ENCODE measurements at regions not wholly inside any gene's neighbourhood (a gene's known extent, or its start where the extent isn't known, plus 50 kb on each side); places are given as distances from the start of the nearest gene placed in this dataset.

DNA sequence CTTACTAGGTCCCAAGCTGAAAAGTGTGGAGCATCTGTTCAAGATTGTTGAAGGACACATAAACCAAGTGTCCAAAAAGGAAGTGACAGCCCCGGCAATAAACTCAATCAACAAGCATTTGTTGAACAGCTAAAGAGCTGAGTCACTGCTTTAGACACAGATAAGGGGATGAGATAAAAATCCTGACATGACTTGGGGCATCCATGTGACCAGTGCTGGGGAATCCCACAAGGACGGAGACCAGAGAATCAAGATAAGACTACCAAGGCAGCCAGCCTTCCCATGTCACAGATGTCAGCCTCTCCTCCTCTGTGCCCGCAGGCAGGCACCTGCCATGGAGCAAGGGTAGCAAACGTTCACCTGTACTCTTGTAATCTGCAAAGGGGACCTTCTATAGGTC, 118.6 kb upstream of the KAZN start:
- Histone ChIP-seq H3K4me1 (no peaks in the 10 kb centered on the region), H3K27me3 (no peaks in the 10 kb centered on the region), H3K4me3 (no peak overlapping the region), H3K36me3 (no peaks in the 10 kb centered on the region), H3K27ac (no peak overlapping the region), H3K9me3 (no peaks in the 10 kb centered on the region)
- no peak for ATAC-seq
- DNase-seq = no peak
- intact Hi-C loops (cut with DNase I) = no loop called here
- TF ChIP-seq, protein P1, sequence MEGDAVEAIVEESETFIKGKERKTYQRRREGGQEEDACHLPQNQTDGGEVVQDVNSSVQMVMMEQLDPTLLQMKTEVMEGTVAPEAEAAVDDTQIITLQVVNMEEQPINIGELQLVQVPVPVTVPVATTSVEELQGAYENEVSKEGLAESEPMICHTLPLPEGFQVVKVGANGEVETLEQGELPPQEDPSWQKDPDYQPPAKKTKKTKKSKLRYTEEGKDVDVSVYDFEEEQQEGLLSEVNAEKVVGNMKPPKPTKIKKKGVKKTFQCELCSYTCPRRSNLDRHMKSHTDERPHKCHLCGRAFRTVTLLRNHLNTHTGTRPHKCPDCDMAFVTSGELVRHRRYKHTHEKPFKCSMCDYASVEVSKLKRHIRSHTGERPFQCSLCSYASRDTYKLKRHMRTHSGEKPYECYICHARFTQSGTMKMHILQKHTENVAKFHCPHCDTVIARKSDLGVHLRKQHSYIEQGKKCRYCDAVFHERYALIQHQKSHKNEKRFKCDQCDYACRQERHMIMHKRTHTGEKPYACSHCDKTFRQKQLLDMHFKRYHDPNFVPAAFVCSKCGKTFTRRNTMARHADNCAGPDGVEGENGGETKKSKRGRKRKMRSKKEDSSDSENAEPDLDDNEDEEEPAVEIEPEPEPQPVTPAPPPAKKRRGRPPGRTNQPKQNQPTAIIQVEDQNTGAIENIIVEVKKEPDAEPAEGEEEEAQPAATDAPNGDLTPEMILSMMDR (IDR thresholded peaks at IDR 0.05) = no peak

DNA sequence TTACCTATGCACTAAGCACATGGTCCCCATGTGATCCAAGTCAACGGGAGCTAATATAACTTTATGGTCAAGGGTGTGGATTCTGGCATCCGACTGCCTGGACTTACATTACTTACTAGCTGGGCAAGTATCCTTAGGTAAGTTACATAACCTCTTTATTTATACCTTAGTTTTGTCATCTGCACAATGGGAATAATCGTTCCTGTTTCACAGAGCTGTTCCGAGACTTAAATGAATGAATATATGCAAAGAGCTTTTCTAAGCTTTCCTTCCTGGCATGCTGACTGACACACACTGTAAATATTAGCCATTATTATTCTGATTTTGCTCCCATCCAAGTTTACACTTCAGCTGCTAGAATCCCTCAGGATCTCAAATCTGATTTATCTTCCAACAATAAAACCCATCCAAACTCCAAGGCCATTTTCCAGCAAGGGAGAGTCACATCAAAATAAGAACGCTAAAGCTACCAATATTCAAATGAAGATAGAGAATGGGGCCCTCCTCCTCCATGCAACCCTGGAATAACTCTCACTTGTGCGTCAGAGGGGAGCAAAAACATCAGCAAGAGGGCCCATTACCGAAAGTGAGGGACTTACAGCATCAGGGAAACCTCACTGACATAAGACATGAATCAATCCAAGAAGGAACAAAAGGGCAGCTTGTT, 115.6 kb upstream of the KAZN start:
- intact Hi-C loops (cut with DNase I) = no loop called here
- ATAC-seq (no peak), DNase-seq (no peak)

DNA sequence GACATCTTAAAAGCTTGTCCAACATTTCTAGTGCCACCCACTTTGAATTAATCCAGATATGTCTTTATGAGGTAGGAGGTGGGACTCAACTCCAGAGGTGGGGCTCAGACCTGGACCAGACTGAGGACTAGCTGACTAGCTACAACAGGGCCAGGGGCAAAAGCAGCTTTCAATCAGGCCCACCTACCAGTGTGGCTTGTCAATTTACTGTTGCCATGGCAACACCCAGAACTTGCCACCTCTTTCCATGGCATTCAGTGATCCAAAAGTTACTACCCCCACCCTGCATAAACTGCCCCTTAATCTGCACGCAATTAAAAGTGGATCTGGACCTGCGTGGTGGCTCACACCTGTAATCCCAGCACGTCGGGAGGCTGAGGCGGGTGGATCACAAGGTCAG, 113.2 kb upstream of the KAZN start:
- ATAC-seq (no peak), DNase-seq (no peak)
- Histone ChIP-seq H3K9me3 (no peaks in the 10 kb centered on the region), H3K4me1 (peaks cover 6% of the 10 kb centered on the region), H3K27ac (no peak overlapping the region), H3K27me3 (no peaks in the 10 kb centered on the region), H3K36me3 (no peaks in the 10 kb centered on the region), H3K4me3 (no peak overlapping the region)
- intact Hi-C loops (cut with DNase I) = no loop called here
- TF ChIP-seq, protein P1 (IDR thresholded peaks at IDR 0.05) = no peak

More for the DNA sequence above, 115.6 kb upstream of the KAZN start:
- Histone ChIP-seq H3K4me3 (no peak overlapping the region), H3K27ac (no peak overlapping the region), H3K27me3 (no peaks in the 10 kb centered on the region), H3K4me1 (peaks cover 6% of the 10 kb centered on the region), H3K9me3 (no peaks in the 10 kb centered on the region), H3K36me3 (no peaks in the 10 kb centered on the region)
- TF ChIP-seq, protein P1 (IDR thresholded peaks at IDR 0.05) = no peak

DNA sequence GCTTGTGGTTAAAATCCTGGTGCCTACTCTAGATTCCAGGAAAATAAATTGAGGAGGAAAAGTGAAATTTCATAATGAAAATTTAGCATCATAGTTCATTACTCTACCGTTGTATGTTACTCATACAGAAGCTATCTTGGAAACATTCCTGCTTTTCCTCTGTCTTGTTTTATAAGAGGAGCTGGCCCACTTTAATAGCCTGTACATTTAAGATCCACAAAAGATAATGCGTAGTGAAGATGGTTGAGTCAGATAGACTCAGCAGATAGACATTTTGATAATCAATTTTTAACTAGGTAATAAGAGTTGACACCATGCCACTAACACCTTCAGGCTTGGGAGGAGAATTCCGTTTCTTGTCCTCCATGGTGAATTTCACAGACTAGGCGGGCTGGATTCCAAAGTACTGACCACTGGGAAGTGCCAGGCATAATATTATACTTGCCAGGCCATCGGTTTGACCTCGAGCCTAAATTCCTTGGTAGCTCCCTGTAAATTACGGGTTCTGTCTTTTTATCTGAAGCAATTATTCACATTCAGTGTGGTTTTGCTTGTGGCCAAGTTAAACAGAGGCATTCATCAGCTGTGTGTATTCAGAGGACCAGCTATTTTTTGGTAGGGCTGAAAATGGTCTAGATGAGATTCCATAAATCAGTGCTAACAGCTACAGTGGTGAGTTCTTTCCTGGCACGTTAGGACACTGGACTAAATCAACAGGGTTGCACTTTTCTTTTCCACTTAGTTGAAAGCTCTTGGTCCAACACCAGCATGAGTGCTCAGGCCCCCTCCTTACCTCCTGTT, 111.9 kb upstream of the KAZN start:
- no peak overlapping the region for H3K27ac ChIP-seq
- DNase-seq = no peak

DNA sequence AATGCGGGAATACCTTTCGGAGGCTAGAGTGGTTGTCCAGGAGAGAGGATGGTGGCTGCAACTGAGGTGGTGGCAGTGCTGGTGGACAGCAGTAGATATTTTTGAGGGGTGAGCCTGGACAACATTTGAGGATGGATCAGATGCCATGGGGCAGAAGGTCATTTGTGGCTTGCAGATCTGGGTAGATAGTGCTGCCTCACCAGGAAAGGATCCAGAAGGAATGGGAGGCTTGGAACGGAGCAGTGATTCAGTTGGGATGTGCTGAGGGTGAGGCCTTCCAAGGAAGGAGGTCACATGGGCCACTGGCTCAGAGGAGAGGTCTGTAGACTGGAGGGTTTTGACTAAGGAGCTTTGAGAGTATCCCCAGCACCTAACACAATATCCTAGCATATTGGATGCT, 110.8 kb upstream of the KAZN start:
- DNase-seq = no peak
- TF ChIP-seq, protein P1 (IDR thresholded peaks at IDR 0.05) = no peak
- Histone ChIP-seq H3K9me3 (no peaks in the 10 kb centered on the region), H3K27me3 (no peaks in the 10 kb centered on the region), H3K36me3 (no peaks in the 10 kb centered on the region), H3K4me3 (no peak overlapping the region), H3K4me1 (peaks cover 6% of the 10 kb centered on the region), H3K27ac (no peak overlapping the region)
- ATAC-seq = no peak
- intact Hi-C loops (cut with DNase I) = no loop called here

More for the DNA sequence above, 111.9 kb upstream of the KAZN start:
- ATAC-seq = no peak
- Histone ChIP-seq H3K9me3 (no peaks in the 10 kb centered on the region), H3K4me1 (peaks cover 6% of the 10 kb centered on the region), H3K27me3 (no peaks in the 10 kb centered on the region), H3K4me3 (no peak overlapping the region), H3K36me3 (no peaks in the 10 kb centered on the region)
- TF ChIP-seq, protein P1 (IDR thresholded peaks at IDR 0.05) = no peak
- intact Hi-C loops (cut with DNase I) = no loop called here

All from upper lobe of right lung (tissue), 1 donor.